ENCODE measurements at regions not wholly inside any gene's neighbourhood (a gene's known extent, or its start where the extent isn't known, plus 50 kb on each side); places are given as distances from the start of the nearest gene placed in this dataset.
"Not testable (repeated sequence)": the region's sequence is repeated elsewhere in the genome, so short reads cannot be mapped to it uniquely, and the experiment has no call there.

DNA sequence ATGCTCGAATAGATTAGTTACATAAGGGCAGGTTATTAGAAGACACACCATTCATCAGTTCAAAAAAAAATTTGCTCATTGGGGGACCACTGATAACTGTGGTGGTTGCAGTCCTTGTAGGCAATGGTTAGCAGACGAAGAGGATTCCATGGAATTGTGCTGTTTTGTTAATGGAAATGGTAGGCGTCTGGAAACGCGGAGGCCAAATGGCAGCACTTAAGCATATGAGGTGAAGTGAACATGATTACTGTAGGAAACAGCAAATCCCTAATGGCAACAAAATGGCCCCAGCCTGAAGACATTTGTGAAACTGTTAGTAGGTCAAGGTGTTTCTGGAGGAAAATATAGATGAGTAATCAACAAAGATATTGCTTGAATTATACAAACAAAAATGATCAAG is 535.4 kb upstream of the PTPRD start:
- Mint-ChIP-seq H3K9me3 (ENCODE audit: low read depth) (peaks cover 7% of the 10 kb centered on the region), H3K27ac (no peak overlapping the region), H3K36me3 (no peaks in the 10 kb centered on the region), H3K4me1 (no peaks in the 10 kb centered on the region), H3K27me3 (no peaks in the 10 kb centered on the region), H3K4me3 (no peak overlapping the region)
- no peak for DNase-seq
- CTCF ChIA-PET, result no interaction called here
- no peak for ATAC-seq

DNA sequence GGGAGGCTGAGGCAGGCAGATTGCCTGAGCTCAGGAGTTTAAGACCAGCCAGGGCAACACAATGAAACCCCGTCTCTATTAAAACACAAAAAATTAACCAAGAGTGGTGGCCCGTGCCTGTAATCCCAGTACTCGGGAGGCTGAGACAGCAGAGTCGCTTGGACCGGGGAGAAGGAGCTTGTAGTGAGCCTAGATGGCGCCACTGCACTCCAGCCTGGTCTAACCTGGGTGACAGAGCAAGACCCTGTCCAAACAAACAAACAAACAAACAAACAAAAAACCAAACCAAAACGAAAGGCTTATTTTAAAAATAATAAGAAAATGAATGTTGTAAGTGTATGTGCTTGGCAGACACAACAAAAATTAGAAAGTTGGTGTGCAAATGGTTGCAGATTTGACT is 536.3 kb upstream of the PTPRD start:
- Mint-ChIP-seq H3K4me1 (no peaks in the 10 kb centered on the region), H3K4me3 (no peak overlapping the region), H3K27me3 (no peaks in the 10 kb centered on the region), H3K36me3 (no peaks in the 10 kb centered on the region), H3K9me3 (ENCODE audit: low read depth) (peaks cover 7% of the 10 kb centered on the region), H3K27ac (no peak overlapping the region)
- CTCF ChIA-PET, result no interaction called here
- DNase-seq, result no peak
- ATAC-seq, result no peak

GRCh38 chr9:11158063-11158462 is 545.3 kb upstream of the PTPRD start:
- ATAC-seq (no peak), DNase-seq (no peak)
- H3K9me3 Mint-ChIP-seq (ENCODE audit: low read depth), result peaks cover 12% of the 10 kb centered on the region
- CTCF ChIA-PET, result no interaction called here
- no peaks in the 10 kb centered on the region for H3K27me3 Mint-ChIP-seq
- no peak overlapping the region for H3K4me3 Mint-ChIP-seq
- no peak overlapping the region for H3K27ac Mint-ChIP-seq
- H3K4me1 Mint-ChIP-seq, result no peaks in the 10 kb centered on the region
- H3K36me3 Mint-ChIP-seq, result no peaks in the 10 kb centered on the region

DNA sequence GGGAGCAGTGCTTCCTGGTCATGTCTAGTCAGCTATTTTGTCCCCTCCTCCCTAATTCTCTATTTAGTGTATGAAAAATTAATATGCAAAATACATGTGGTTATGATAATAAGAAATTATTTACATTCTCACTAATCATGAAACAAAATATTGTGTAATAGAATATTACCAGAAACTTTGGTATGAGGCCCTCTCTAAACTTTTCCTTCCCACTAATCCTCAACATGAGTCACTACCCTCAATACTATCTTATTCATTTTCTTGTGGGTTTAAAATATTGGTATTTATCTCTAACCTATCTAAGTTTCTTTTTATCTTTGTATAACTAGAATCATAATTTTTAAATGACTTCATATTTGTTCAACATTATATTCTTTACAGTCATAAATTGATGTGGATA is 545.9 kb upstream of the PTPRD start:
- Mint-ChIP-seq H3K9me3 (ENCODE audit: low read depth) (peaks cover 12% of the 10 kb centered on the region), H3K27ac (no peak overlapping the region), H3K4me1 (no peaks in the 10 kb centered on the region), H3K36me3 (no peaks in the 10 kb centered on the region), H3K27me3 (no peaks in the 10 kb centered on the region), H3K4me3 (no peak overlapping the region)
- DNase-seq (no peak), ATAC-seq (no peak)
- CTCF ChIA-PET, result no interaction called here

DNA sequence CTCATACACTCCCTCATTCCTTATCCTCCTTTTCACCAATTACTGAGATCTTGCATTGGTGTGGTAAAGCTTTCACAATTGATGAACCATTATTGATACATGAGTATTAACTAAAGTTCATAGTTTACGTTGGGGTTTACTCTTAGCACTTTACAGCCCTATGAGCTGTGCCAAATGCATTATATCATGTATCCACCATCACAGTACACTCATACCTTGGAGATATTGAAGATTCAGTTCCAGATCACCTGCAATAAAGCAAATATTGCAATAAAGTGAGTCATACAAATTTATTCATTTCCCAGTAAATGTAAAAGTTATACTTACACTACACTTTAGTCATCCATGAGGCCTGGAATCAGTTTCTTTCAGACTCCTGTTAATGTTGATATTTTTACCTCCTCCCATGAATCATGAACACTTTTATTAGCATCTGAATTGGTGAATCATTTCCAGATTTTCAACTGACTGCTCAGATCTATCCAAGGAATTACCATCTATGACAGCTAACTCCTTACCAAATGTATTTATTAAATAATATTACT is 546.6 kb upstream of the PTPRD start:
- H3K9me3 Mint-ChIP-seq (ENCODE audit: low read depth), result peaks cover 12% of the 10 kb centered on the region
- ATAC-seq, result no peak
- H3K4me1 Mint-ChIP-seq, result no peaks in the 10 kb centered on the region
- no peak overlapping the region for H3K27ac Mint-ChIP-seq
- H3K27me3 Mint-ChIP-seq, result no peaks in the 10 kb centered on the region
- H3K36me3 Mint-ChIP-seq, result no peaks in the 10 kb centered on the region
- DNase-seq, result no peak
- CTCF ChIA-PET, result no interaction called here
- H3K4me3 Mint-ChIP-seq, result no peak overlapping the region

DNA sequence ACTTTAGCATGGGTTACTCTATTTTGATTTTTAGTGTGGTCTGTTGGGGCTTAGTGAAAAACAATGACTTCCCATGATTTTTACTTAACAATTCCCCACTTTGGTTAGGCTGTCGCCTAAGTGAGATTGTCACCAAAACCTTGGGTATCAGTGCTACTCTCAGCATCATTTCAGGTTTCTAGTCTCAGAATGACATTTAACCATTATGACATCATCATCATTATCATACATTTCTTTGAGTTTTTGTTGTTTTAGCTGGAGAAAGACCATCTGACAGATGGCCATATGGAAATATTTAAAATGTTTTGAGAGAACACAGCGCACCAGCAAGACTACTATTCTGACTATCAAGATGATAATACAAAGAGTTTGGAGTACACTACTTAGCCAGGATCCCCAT is 551.0 kb upstream of the PTPRD start:
- Mint-ChIP-seq H3K9me3 (ENCODE audit: low read depth) (peaks cover 10% of the 10 kb centered on the region), H3K27ac (no peak overlapping the region), H3K4me1 (no peaks in the 10 kb centered on the region), H3K27me3 (no peaks in the 10 kb centered on the region), H3K36me3 (no peaks in the 10 kb centered on the region), H3K4me3 (no peak overlapping the region)
- DNase-seq, result no peak
- ATAC-seq, result no peak
- CTCF ChIA-PET, result no interaction called here

GRCh38 chr9:11182001-11182400 is 569.2 kb upstream of the PTPRD start:
- peaks cover 6% of the 10 kb centered on the region for H3K9me3 Mint-ChIP-seq (ENCODE audit: low read depth)
- no peak overlapping the region for H3K4me3 Mint-ChIP-seq
- H3K4me1 Mint-ChIP-seq, result no peaks in the 10 kb centered on the region
- H3K36me3 Mint-ChIP-seq, result no peaks in the 10 kb centered on the region
- H3K27me3 Mint-ChIP-seq, result no peaks in the 10 kb centered on the region
- H3K27ac Mint-ChIP-seq, result no peak overlapping the region
- ATAC-seq (no peak), DNase-seq (no peak)
- CTCF ChIA-PET, result no interaction called here

- Mint-ChIP-seq H3K4me3 (no peak overlapping the region), H3K27ac (no peak overlapping the region), H3K36me3 (no peaks in the 10 kb centered on the region), H3K4me1 (no peaks in the 10 kb centered on the region), H3K27me3 (no peaks in the 10 kb centered on the region), H3K9me3 (ENCODE audit: low read depth) (peaks cover 16% of the 10 kb centered on the region)
- ATAC-seq, result no peak
- CTCF ChIA-PET, result no interaction called here
- no peak for DNase-seq
These were observed 577.9 kb upstream of the PTPRD start for GRCh38 chr9:11190719-11191118.

DNA sequence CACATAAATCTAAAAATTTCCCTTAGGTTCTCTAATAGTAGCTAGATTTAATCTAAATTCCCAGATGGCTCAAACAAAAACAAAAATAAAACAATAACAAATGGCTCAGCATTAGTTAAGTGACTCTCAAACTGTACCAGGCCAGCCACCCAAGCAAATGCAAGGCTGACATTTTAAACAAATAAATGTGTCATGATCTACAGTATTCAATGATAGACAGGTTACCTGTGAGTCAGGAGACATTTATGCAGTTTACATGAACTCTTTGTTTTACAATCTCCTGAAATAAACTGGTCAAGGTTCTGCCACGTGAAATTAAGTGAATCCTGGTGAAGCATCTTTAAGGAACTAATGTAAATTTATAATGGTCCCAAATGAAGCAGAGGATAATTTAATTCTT is 580.2 kb upstream of the PTPRD start:
- no peaks in the 10 kb centered on the region for H3K4me1 Mint-ChIP-seq
- CTCF ChIA-PET, result no interaction called here
- H3K4me3 Mint-ChIP-seq, result no peak overlapping the region
- no peak for ATAC-seq
- H3K9me3 Mint-ChIP-seq (ENCODE audit: low read depth), result peaks cover 13% of the 10 kb centered on the region
- no peak for DNase-seq
- no peaks in the 10 kb centered on the region for H3K36me3 Mint-ChIP-seq
- no peak overlapping the region for H3K27ac Mint-ChIP-seq
- H3K27me3 Mint-ChIP-seq, result no peaks in the 10 kb centered on the region

GRCh38 chr9:11194246-11194645 is 581.4 kb upstream of the PTPRD start:
- Mint-ChIP-seq H3K36me3 (no peaks in the 10 kb centered on the region), H3K4me1 (no peaks in the 10 kb centered on the region), H3K27me3 (no peaks in the 10 kb centered on the region), H3K4me3 (no peak overlapping the region), H3K27ac (no peak overlapping the region), H3K9me3 (ENCODE audit: low read depth) (peaks cover 12% of the 10 kb centered on the region)
- ATAC-seq (no peak), DNase-seq (no peak)
- CTCF ChIA-PET, result interaction anchor here (0.8 kb wide), 1 partner anchor 9 kb away, joined by 3 read pairs; no protein-coding TSS in a partner anchor

- H3K4me1 Mint-ChIP-seq, H3K27ac Mint-ChIP-seq, ATAC-seq, H3K27me3 Mint-ChIP-seq, H3K4me3 Mint-ChIP-seq, H3K36me3 Mint-ChIP-seq, CTCF ChIA-PET, DNase-seq: not testable (repeated sequence)
- H3K9me3 Mint-ChIP-seq (ENCODE audit: low read depth), result peaks cover 13% of the 10 kb centered on the region
These were observed 584.1 kb upstream of the PTPRD start for GRCh38 chr9:11196840-11197365.

- no peak overlapping the region for H3K27ac Mint-ChIP-seq
- DNase-seq (no peak), ATAC-seq (no peak)
- H3K4me3 Mint-ChIP-seq, result no peak overlapping the region
- no peaks in the 10 kb centered on the region for H3K36me3 Mint-ChIP-seq
- H3K4me1 Mint-ChIP-seq, result no peaks in the 10 kb centered on the region
- peaks cover 12% of the 10 kb centered on the region for H3K9me3 Mint-ChIP-seq (ENCODE audit: low read depth)
- CTCF ChIA-PET, result no interaction called here
- no peaks in the 10 kb centered on the region for H3K27me3 Mint-ChIP-seq
These were observed 586.5 kb upstream of the PTPRD start for GRCh38 chr9:11199335-11199734.

- Mint-ChIP-seq H3K36me3 (no peaks in the 10 kb centered on the region), H3K4me3 (no peak overlapping the region), H3K27ac (no peak overlapping the region), H3K9me3 (ENCODE audit: low read depth) (peaks cover 12% of the 10 kb centered on the region), H3K27me3 (no peaks in the 10 kb centered on the region), H3K4me1 (no peaks in the 10 kb centered on the region)
- CTCF ChIA-PET, result no interaction called here
- DNase-seq (no peak), ATAC-seq (no peak)
These were observed 591.7 kb upstream of the PTPRD start for GRCh38 chr9:11204521-11204920.

GRCh38 chr9:11206925-11207324 is 594.1 kb upstream of the PTPRD start:
- Mint-ChIP-seq H3K27ac (no peak overlapping the region), H3K36me3 (no peaks in the 10 kb centered on the region), H3K27me3 (no peaks in the 10 kb centered on the region), H3K9me3 (ENCODE audit: low read depth) (peaks cover 10% of the 10 kb centered on the region), H3K4me1 (no peaks in the 10 kb centered on the region), H3K4me3 (no peak overlapping the region)
- no peak for DNase-seq
- ATAC-seq, result no peak
- CTCF ChIA-PET, result no interaction called here

- Mint-ChIP-seq H3K9me3 (ENCODE audit: low read depth) (peaks cover 16% of the 10 kb centered on the region), H3K27me3 (no peaks in the 10 kb centered on the region), H3K36me3 (no peaks in the 10 kb centered on the region), H3K4me3 (no peak overlapping the region), H3K27ac (no peak overlapping the region), H3K4me1 (no peaks in the 10 kb centered on the region)
- no peak for ATAC-seq
- CTCF ChIA-PET, result no interaction called here
- no peak for DNase-seq
These were observed 620.9 kb upstream of the PTPRD start for GRCh38 chr9:11233696-11234095.

Measured in activated CD8-positive, alpha-beta memory T cell treated with anti-CD3 and anti-CD28 coated beads, Interleukin-2, amount 10 ng/mL, durations not matched to agents 7 days and 5 days (primary cell).